OCI-LY3 (cell line): ENCODE measurements at regions not wholly inside any gene's neighbourhood (a gene's known extent, or its start where the extent isn't known, plus 50 kb on each side); places are given as distances from the start of the nearest gene placed in this dataset.

Experiments
- H2AFZ ChIP-seq: fragments of 200-600, 300-600 bp; shearing (Covaris generic); 2 replicates; pipeline ENCODE4 v1.6.0; 2014; ENCODE audit warnings: antibody characterized with exemption, low read depth, low read length
- H3K27ac ChIP-seq: fragments of 200-600, 300-600 bp; sonication (generic); 2 replicates; pipeline ENCODE4 v1.5.1; 2014; ENCODE audit warnings: mild to moderate bottlenecking, low read length, moderate library complexity, mixed read lengths
- H3K27me3 ChIP-seq: fragments of 200-600, 300-600 bp; sonication (generic); 2 replicates; pipeline ENCODE4 v1.6.1; 2014; ENCODE audit warnings: low read depth, low read length, mixed read lengths
- H3K36me3 ChIP-seq: fragments of 200-600, 300-600 bp; sonication (generic); replicated peaks from 2 replicates; pipeline ENCODE3; 2014; ENCODE audit warnings: low read depth, low read length, mixed read lengths
- H3K4me1 ChIP-seq: fragments of 300-600, 200-600 bp; sonication (generic); 2 replicates; pipeline ENCODE4 v1.6.1; 2014; ENCODE audit warnings: low read length, mixed read lengths
- H3K4me2 ChIP-seq: fragments of 200-600, 300-600 bp; sonication (generic); 2 replicates; pipeline ENCODE4 v1.6.1; 2014; ENCODE audit warnings: low read length, mixed read lengths
- H3K4me3 ChIP-seq: fragments of 300-600, 200-600 bp; sonication (generic); 2 replicates; pipeline ENCODE4 v1.5.1; 2014; ENCODE audit warnings: antibody characterized with exemption, mild to moderate bottlenecking, low read length, moderate library complexity
- H3K79me2 ChIP-seq: fragments of 300-600, 200-600 bp; shearing (Covaris generic); 2 replicates; pipeline ENCODE4 v1.6.1; 2014; ENCODE audit warnings: mild to moderate bottlenecking, low read length, mixed read lengths
- H3K9ac ChIP-seq: fragments of 300-600, 200-600 bp; shearing (Covaris generic); 2 replicates; pipeline ENCODE4 v1.6.0; 2014; ENCODE audit warnings: mild to moderate bottlenecking, low read length, moderate library complexity
- H3K9me3 ChIP-seq: fragments of 200-600, 300-600 bp; shearing (Covaris generic); 2 replicates; pipeline ENCODE4 v1.6.1; 2014; ENCODE audit warnings: low read length, mixed read lengths; ENCODE audit not compliant: insufficient read depth
- H4K20me1 ChIP-seq: fragments of 200-600, 300-600 bp; sonication (generic); 2 replicates; pipeline ENCODE4 v1.6.1; 2016; ENCODE audit warnings: low read length, mixed read lengths; ENCODE audit not compliant: insufficient read depth
- EZH2phosphoT487 ChIP-seq: fragments of 200-600 bp; shearing (Covaris generic); IDR thresholded peaks from 2 replicates; pipeline ENCODE4 v1.6.1; 2018; ENCODE audit warnings: antibody characterized with exemption, mixed run types, low read depth
- TF ChIP-seq, protein P1 (sequence below): fragments of 200-600, 300-600 bp; sonication (generic); IDR thresholded peaks from 2 replicates; pipeline ENCODE4 v1.5.1; 2014; ENCODE audit warnings: antibody characterized with exemption, low read length, low read depth

DNA sequence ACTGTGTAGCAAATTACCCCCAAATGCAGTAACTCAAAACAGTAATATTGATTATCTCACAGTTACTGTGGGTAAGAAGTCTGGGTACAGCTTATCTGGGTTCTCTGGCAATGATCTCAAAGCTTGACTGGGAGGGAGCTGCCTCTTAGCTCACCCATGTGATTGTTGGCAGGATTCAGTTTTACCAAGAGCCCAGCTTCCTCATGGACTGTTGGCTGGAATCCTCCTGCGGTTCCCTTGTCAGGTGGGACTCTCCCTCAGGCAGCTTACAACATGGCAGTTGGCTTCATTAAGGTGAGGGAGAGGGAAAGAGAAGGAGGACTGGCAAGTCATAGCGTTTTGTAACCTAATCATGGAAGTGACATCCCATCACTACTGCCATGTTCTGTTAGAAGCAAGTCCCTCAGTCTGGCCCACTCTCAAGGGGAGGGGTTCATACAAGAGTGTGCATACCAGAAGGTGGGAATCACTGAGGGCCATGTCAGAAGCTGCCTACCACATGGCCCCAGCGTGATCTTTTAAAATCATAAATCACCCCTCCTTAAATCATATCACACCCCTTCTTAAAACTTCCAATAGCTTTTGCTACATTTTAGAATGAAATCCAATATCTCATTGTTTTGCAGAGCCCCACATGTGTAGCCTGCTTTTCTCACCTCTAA is 108.1 kb downstream of the OLFM4 start:
- no peaks in the 10 kb centered on the region for H3K4me1 ChIP-seq
- H3K36me3 ChIP-seq, result no peaks in the 10 kb centered on the region
- no peak for TF ChIP-seq EZH2phosphoT487
- TF ChIP-seq, protein P1, sequence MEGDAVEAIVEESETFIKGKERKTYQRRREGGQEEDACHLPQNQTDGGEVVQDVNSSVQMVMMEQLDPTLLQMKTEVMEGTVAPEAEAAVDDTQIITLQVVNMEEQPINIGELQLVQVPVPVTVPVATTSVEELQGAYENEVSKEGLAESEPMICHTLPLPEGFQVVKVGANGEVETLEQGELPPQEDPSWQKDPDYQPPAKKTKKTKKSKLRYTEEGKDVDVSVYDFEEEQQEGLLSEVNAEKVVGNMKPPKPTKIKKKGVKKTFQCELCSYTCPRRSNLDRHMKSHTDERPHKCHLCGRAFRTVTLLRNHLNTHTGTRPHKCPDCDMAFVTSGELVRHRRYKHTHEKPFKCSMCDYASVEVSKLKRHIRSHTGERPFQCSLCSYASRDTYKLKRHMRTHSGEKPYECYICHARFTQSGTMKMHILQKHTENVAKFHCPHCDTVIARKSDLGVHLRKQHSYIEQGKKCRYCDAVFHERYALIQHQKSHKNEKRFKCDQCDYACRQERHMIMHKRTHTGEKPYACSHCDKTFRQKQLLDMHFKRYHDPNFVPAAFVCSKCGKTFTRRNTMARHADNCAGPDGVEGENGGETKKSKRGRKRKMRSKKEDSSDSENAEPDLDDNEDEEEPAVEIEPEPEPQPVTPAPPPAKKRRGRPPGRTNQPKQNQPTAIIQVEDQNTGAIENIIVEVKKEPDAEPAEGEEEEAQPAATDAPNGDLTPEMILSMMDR, result no peak
- no peak overlapping the region for H3K27ac ChIP-seq
- H3K4me3 ChIP-seq, result no peak overlapping the region
- H2AFZ ChIP-seq, result no peak overlapping the region
- no peak overlapping the region for H3K9ac ChIP-seq
- H3K4me2 ChIP-seq, result no peak overlapping the region
- no peaks in the 10 kb centered on the region for H3K79me2 ChIP-seq
- peaks cover 9% of the 10 kb centered on the region; the same call in 1 of the 2 replicates for H3K27me3 ChIP-seq
- no peaks in the 10 kb centered on the region for H3K9me3 ChIP-seq
- H4K20me1 ChIP-seq, result no peaks in the 10 kb centered on the region

DNA sequence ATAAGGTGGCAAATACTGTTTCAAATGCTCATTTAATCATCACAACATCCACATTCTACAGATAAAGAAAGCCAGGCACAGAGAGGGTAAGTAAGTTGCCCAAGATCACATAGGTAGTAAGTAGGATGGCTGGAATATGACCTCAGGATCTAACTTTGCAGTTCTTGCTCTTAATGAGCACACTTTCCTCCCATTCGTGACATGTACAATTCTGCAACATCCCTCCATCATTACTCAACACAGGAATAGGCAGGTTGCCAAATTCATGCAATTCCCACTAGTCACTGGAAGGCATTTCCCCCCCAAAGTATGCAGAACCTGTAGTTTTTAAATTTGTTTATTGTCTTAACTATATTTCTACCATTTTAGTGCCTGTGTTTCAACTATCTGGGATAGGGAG is 109.2 kb downstream of the OLFM4 start:
- no peaks in the 10 kb centered on the region for H4K20me1 ChIP-seq
- H3K4me1 ChIP-seq, result no peaks in the 10 kb centered on the region
- H3K36me3 ChIP-seq, result no peaks in the 10 kb centered on the region
- TF ChIP-seq EZH2phosphoT487, result no peak
- TF ChIP-seq, protein P1, result no peak
- peaks cover 11% of the 10 kb centered on the region; the same call in 1 of the 2 replicates for H3K27me3 ChIP-seq
- H3K79me2 ChIP-seq, result no peaks in the 10 kb centered on the region
- no peak overlapping the region for H3K4me3 ChIP-seq
- H2AFZ ChIP-seq, result no peak overlapping the region
- H3K4me2 ChIP-seq, result no peak overlapping the region
- H3K9me3 ChIP-seq, result no peaks in the 10 kb centered on the region
- no peak overlapping the region for H3K9ac ChIP-seq
- H3K27ac ChIP-seq, result no peak overlapping the region

DNA sequence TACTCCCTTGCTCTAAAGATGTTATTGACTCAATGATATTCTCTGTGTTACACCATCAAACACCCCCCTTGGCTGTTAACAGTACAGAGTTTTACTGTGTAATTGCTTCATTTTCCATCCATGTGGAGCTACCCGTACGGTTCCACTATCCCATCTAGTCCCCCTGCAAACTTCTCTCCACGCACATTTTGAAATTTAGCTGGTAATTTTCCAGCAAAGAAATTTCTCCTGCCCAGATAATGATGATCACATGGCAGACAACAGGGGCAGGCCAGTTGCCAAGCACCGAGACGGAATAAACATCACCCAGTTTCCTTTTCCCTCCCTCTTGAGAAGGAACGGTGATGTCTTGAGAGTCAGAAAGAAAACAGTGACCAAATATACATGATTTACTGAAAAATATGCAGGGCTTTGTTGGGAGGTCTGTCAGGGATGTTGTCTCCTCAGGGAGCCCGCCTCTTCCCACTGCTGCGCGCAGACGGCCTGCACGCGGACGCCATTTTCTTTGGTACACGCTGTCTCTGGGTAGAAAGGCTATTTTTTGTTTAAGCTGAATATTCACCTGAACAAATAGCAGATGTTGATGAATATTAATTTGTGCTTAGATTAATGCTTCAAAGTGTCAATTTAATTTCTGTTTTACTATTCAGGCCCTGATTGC is 109.9 kb downstream of the OLFM4 start:
- H4K20me1 ChIP-seq, result no peaks in the 10 kb centered on the region
- H3K4me2 ChIP-seq, result no peak overlapping the region
- H3K4me3 ChIP-seq, result no peak overlapping the region
- H3K4me1 ChIP-seq, result no peaks in the 10 kb centered on the region
- no peak overlapping the region for H3K9ac ChIP-seq
- H3K9me3 ChIP-seq, result no peaks in the 10 kb centered on the region
- no peak for TF ChIP-seq EZH2phosphoT487
- TF ChIP-seq, protein P1, result no peak
- no peak overlapping the region for H2AFZ ChIP-seq
- H3K27me3 ChIP-seq, result peaks cover 10% of the 10 kb centered on the region; the same call in 1 of the 2 replicates
- no peak overlapping the region for H3K27ac ChIP-seq
- H3K79me2 ChIP-seq, result no peaks in the 10 kb centered on the region
- H3K36me3 ChIP-seq, result no peaks in the 10 kb centered on the region

DNA sequence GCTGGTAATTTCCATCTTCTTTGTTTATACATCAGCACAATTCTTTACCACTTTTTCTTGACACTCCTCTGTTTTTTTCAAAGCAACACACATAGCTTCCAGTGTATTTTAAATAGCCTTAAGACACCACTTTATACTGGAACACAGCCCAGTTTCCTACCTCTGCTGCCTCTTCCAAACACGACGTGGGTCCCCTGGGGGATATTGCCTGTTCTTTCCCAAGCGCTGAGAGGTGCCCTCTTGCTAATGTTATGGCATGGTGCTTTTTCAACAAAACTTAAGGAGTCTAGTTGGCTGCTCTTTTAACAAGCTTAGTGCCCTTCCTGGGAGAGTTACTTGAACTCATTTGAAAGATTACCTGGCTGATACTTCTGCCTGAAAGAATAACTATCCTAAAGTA is 112.7 kb downstream of the OLFM4 start:
- H3K4me3 ChIP-seq, result no peak overlapping the region
- peaks cover 10% of the 10 kb centered on the region; the same call in 1 of the 2 replicates for H3K27me3 ChIP-seq
- H4K20me1 ChIP-seq, result no peaks in the 10 kb centered on the region
- H3K4me2 ChIP-seq, result no peak overlapping the region
- no peak overlapping the region for H3K27ac ChIP-seq
- no peaks in the 10 kb centered on the region for H3K79me2 ChIP-seq
- H3K9ac ChIP-seq, result no peak overlapping the region
- H2AFZ ChIP-seq, result no peak overlapping the region
- H3K36me3 ChIP-seq, result no peaks in the 10 kb centered on the region
- no peak for TF ChIP-seq EZH2phosphoT487
- TF ChIP-seq, protein P1, result no peak
- H3K4me1 ChIP-seq, result peaks cover 7% of the 10 kb centered on the region
- no peaks in the 10 kb centered on the region for H3K9me3 ChIP-seq
